ACC112 (cell line): ENCODE measurements at regions not wholly inside any gene's neighbourhood (a gene's known extent, or its start where the extent isn't known, plus 50 kb on each side); places are given as distances from the start of the nearest gene placed in this dataset.

ENCODE experiments used
- H2AFZ ChIP-seq: fragments of 200-600 bp; sonication (generic); one replicate; pipeline ENCODE4 v1.6.0; 2017; ENCODE audit warnings: antibody characterized with exemption, low read length; ENCODE audit not compliant: unreplicated experiment
- H3K27ac ChIP-seq: fragments of 200-600 bp; sonication (generic); 2 replicates; pipeline ENCODE4 v1.5.1; 2014; ENCODE audit warnings: low read depth, mild to moderate bottlenecking, antibody characterized with exemption, low read length, moderate library complexity
- H3K27me3 ChIP-seq: fragments of 200-600 bp; sonication (generic); 2 replicates; pipeline ENCODE4 v1.6.1; 2014; ENCODE audit warnings: mild to moderate bottlenecking, antibody characterized with exemption, low read length, moderate library complexity, mixed read lengths; ENCODE audit not compliant: insufficient read depth
- H3K36me3 ChIP-seq: fragments of 200-600 bp; sonication (generic); 2 replicates; pipeline ENCODE4 v1.6.1; 2016; ENCODE audit warnings: mild to moderate bottlenecking, antibody characterized with exemption, low read length, moderate library complexity, mixed read lengths; ENCODE audit not compliant: insufficient read depth
- H3K4me1 ChIP-seq: fragments of 200-600 bp; sonication (generic); one replicate; pipeline ENCODE4 v1.6.1; 2016; ENCODE audit warnings: low read length, mixed read lengths; ENCODE audit not compliant: insufficient read depth, unreplicated experiment, control insufficient read depth
- H3K4me3 ChIP-seq: fragments of 200-600 bp; sonication (generic); 2 replicates; pipeline ENCODE4 v1.5.1; 2014; ENCODE audit warnings: mild to moderate bottlenecking, low read depth, low read length
- H3K79me2 ChIP-seq: fragments of 200-600 bp; sonication (generic); one replicate; pipeline ENCODE4 v1.6.0; 2016; ENCODE audit warnings: low read length; ENCODE audit not compliant: control insufficient read depth, unreplicated experiment, insufficient read depth

DNA sequence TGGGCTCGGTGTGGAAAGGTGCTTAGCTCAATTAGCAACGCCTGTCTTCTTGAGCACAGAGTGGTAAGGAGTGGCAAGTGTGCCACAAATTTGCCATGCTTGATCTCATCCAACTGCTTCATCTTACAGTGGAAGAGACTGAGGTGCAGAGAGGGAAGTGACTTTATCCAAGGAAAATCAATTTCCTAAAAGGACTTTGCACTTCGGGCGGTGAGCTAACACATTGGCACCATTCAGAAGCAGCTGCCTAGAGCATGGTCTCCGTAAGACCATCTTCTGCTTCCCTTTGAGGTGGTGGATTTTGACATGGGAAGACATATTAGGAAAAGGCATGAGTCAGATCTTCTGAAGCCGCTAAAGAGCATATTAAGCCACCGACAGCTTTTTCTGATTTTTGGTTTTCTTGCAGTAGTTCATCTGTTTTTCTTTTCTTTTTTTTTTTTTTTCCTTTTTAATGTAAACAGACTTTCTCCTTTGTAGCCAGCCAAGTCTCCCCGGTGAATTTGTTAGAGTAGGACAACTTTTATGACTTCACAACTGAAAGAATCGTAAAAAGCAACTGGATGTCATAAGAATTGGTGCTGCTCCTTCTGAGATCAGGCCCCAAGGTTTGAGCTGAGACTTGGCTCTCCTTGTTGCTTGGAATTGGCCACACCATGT is 273.2 kb downstream of the CDC5L start:
- Histone ChIP-seq H3K36me3 (no peaks in the 10 kb centered on the region), H3K4me1 (no peaks in the 10 kb centered on the region), H2AFZ (no peak overlapping the region), H3K27ac (no peak overlapping the region), H3K27me3 (no peaks in the 10 kb centered on the region), H3K79me2 (no peaks in the 10 kb centered on the region), H3K4me3 (no peak overlapping the region)

DNA sequence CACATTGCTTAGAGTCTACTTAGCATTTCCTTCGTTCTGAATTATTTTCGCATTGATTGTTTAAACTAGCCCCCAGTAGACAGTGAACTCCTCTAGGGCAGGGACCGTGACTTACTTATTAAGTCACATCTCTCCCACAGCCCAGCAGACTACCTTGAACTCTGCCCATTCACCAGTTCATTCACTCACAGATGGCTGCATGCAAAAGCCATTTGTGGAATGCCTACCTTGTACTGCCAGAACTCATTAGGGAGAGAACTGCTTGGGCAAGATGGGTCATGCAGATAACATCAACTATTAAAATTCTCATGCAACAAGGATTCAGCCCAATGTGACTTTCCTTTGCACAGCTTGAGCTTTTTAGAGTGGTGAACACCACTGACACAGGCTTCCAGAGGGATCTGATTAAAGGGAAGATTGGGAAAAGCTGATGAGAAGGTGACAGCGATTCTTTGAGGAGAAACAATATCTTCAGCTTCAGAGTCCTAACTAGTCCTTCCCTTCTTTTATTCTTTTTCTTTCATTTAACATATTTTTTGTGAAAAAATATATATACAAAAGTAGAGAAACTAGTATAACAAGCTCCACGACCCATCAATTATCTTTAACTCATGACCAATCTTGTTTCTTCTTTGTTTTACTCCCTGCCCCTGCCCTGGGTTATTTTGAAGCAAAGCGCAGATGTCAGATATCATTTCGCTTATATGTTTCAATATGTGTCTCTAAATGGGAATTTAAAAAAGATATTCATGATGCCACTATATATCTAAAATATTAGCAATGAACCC is 273.9 kb downstream of the CDC5L start:
- no peaks in the 10 kb centered on the region for H3K4me1 ChIP-seq
- H3K36me3 ChIP-seq = no peaks in the 10 kb centered on the region
- no peak overlapping the region for H3K4me3 ChIP-seq
- H3K27ac ChIP-seq = no peak overlapping the region
- no peak overlapping the region for H2AFZ ChIP-seq
- H3K27me3 ChIP-seq = no peaks in the 10 kb centered on the region
- no peaks in the 10 kb centered on the region for H3K79me2 ChIP-seq

DNA sequence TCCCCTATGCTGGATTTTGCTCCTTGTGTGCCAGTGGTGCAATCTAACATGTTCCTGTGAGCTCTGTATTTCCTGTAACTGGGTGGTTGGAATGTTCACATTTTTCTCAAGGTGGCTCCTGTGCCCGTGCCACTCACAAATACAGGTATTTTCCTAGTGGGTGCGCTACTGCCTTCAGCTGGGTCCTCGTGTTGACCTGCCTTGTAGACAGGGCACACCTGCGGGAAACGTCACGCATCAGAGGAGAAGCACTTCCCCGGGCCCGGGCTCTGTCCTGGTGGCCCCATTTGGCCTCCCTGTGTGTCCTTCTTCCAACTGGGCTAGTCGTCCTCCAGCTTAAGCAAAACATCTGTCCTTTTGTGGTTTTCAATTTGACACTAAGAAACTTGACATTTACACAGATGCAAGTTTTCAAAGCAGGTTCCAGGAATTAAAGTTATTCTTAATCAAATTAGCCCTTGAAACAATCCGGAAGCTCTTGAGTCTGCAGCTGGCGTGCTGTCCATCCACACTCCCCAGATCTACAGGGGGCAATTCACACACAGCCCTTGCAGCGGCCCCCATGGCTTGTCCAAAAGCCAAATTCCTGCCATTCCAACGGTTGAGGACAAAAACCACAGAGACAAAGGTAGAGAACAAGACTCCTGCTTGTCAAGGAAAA is 275.1 kb downstream of the CDC5L start:
- Histone ChIP-seq H3K27me3 (no peaks in the 10 kb centered on the region), H3K27ac (no peak overlapping the region), H3K4me1 (peaks cover 12% of the 10 kb centered on the region), H3K36me3 (no peaks in the 10 kb centered on the region), H3K79me2 (no peaks in the 10 kb centered on the region), H2AFZ (no peak overlapping the region), H3K4me3 (no peak overlapping the region)

DNA sequence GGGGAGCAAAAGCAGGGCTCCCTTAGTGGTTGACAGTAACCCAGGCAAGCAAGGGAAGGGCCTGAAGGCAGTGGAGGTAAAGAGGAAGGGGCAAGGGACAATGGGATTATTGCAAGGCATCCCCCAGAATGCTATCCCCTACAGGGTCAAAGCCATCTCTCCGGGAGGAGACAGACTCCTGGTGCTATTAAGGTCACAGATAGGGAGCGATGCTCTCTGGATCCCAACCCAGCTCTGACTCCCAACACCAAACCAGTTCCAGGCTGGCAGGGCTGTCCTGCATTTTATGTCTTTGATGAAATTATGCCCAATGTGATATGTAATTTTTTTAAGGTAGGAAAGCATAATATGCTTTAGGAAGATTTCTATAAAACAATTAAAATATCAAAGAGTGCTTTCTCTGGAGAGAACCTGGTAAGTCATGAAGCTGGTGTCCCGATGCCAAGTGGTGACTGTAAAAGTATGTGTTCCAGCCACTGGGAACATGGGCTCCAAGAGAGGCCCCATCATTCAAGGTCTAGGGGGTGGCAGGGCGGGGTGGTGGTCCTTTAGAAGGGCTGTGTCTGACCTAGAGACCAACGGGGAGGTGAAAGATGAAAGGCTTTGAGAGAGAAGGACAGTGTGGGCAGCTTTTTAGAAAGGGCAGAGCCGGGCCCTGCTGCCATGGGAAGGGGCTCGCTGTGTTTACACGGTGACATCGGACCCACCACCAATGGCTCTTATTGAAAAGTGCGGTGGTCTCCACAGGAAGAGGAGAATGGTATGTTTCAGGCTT is 276.5 kb downstream of the CDC5L start:
- Histone ChIP-seq H3K36me3 (no peaks in the 10 kb centered on the region), H3K4me1 (peaks cover 12% of the 10 kb centered on the region), H3K27ac (no peak overlapping the region)

DNA sequence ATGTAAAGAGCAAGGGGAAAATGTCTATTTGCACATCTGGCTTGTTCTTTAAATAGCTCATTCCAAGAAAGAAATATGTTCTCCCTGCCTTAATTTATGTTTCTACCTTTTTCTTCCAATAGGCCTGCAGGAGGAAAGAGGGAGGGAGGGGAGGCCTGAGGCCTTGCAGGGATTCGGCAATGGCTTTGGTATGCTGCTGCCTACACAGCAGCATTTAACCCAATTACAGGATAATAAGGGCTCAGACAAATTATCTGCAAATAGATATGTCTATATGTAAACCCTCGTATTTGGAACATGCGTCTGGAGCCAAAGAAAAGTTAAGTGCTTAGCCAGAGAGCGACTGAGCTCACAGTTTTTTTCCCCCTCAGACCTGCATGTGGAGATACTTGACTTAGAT is 277.2 kb downstream of the CDC5L start:
- Histone ChIP-seq H3K4me1 (peaks cover 12% of the 10 kb centered on the region), H2AFZ (no peak overlapping the region), H3K27me3 (no peaks in the 10 kb centered on the region), H3K36me3 (no peaks in the 10 kb centered on the region), H3K79me2 (no peaks in the 10 kb centered on the region), H3K27ac (no peak overlapping the region), H3K4me3 (no peak overlapping the region)

More for the DNA sequence above, 276.5 kb downstream of the CDC5L start:
- Histone ChIP-seq H3K27me3 (no peaks in the 10 kb centered on the region), H2AFZ (no peak overlapping the region), H3K4me3 (no peak overlapping the region), H3K79me2 (no peaks in the 10 kb centered on the region)

DNA sequence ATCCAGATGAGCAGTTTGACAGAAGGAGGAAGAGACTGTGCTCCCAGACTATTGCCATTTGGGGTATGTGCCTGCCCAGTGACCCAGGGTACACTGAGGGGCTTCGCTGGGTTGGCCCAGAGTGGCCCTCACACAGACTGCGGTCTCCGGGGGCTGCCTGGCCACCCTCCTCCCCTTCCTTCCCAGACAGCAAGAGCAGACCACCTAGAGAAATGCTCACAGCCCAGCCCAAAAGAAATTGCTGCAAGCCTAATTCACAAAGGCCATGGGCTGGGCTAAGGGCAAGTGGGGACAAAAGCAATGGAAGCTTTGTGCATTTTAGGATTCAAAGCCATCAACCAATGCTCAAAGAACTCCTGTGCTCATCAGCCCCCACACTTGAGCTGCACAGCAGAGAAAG is 277.6 kb downstream of the CDC5L start:
- Histone ChIP-seq H3K4me3 (no peak overlapping the region), H3K36me3 (no peaks in the 10 kb centered on the region), H2AFZ (no peak overlapping the region), H3K79me2 (no peaks in the 10 kb centered on the region), H3K27ac (no peak overlapping the region), H3K27me3 (no peaks in the 10 kb centered on the region), H3K4me1 (peaks cover 12% of the 10 kb centered on the region)

DNA sequence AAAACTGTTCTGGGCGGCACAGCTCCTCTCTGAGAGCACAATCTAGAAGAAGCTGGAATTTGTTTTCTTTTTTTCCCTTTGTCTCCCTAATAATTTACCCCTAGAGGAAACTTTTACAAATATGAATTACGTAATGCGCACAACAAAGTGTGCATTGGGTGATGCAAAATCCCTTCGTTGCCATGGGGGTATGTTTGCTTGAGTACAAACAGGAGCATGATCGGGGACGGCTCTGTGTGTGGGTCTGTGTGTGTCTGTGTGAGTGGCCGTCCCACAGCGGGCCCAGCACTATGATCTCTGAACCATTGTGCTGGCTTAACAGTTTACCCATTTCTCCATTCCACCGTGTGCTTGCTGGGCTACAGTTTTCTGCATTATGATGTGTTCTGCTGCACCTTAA is 278.2 kb downstream of the CDC5L start:
- Histone ChIP-seq H3K4me3 (no peak overlapping the region), H3K27me3 (no peaks in the 10 kb centered on the region), H3K79me2 (no peaks in the 10 kb centered on the region), H3K4me1 (peaks cover 12% of the 10 kb centered on the region), H2AFZ (no peak overlapping the region), H3K36me3 (no peaks in the 10 kb centered on the region), H3K27ac (no peak overlapping the region)

DNA sequence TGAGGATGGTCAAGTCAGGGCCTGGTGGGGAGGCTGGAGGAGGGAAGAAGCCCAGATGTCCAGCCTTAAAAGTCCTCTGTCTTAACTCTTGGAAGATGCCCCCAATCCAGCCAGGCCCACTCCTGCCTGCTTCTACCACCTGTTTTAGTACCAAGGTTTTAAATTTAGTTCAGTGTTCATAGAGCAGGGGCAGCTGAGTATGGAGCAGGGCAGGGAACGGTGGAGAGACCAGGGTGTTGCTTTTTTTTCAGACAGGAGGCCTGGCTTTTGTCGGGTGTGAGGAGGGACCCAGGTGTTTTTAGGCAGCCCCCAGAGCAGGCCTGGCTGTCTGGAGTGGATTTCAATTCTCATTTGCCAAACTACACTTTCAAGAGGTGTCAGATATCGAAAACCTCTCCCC is 278.8 kb downstream of the CDC5L start:
- Histone ChIP-seq H3K27ac (no peak overlapping the region), H3K4me3 (no peak overlapping the region), H3K79me2 (no peaks in the 10 kb centered on the region), H3K4me1 (peaks cover 12% of the 10 kb centered on the region), H2AFZ (no peak overlapping the region), H3K27me3 (no peaks in the 10 kb centered on the region), H3K36me3 (no peaks in the 10 kb centered on the region)

DNA sequence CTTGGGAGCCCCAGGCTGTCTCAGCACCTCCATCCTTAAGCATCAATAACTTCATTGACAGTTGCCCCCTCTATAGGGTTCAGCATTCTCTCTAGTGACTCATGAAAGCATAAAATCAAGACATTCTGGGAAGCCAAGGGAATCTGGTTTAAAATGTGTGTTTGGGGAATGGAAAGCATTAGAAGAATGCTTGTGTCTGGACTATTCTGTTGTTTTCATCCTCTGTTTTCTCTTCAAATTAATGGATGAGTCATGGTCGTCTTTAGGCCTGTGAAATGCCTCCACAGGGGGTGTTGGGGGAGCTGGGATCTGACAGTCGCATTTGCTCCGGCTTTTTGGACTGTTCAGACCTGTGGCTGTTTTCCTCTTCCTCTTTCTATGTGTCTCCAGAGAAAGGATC is 279.7 kb downstream of the CDC5L start:
- Histone ChIP-seq H3K4me1 (peaks cover 12% of the 10 kb centered on the region), H3K27ac (peak overlapping the region; percentile 13; the same call in 1 of the 2 replicates), H3K36me3 (no peaks in the 10 kb centered on the region), H3K79me2 (no peaks in the 10 kb centered on the region), H2AFZ (no peak overlapping the region), H3K27me3 (no peaks in the 10 kb centered on the region), H3K4me3 (no peak overlapping the region)

DNA sequence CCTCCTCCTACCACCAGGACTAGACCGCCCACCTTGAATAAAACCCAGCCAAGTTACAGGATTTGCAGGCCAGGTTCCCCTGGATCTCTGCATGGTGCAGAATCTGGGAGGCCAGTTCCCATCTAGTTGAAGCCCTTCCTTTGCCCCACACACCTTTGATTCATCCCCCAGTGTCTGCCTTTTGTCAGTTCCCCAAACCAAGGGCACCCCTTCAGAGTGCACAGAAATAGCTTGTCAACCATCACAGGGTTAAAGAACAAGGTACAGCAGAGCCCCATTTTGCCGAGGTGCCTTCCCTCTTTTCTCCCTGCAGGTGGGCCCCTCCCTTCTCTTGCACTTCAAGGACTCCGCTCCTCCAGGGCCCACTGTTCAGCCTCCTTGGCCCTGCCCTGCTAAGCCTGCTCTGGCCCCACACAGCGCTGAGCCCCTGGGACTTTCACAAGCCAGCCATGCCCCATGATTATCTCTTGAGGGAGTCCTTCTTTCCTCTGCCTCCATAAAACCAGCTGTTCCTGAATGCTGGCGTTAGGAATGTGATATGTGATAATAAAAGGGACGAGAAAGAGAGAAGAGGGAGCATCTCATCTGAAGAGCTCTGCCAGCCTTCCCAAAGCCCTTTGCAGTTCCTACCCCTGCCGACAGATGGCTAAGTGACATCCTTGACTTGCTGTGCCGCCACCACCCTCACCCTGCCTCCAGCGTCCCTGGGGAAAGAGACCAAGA is 280.3 kb downstream of the CDC5L start:
- Histone ChIP-seq H3K36me3 (no peaks in the 10 kb centered on the region), H3K27me3 (no peaks in the 10 kb centered on the region), H3K79me2 (no peaks in the 10 kb centered on the region), H3K4me3 (no peak overlapping the region), H2AFZ (no peak overlapping the region), H3K4me1 (peaks cover 12% of the 10 kb centered on the region), H3K27ac (no peak overlapping the region)
